ENCODE measurements at regions not wholly inside any gene's neighbourhood (a gene's known extent, or its start where the extent isn't known, plus 50 kb on each side); places are given as distances from the start of the nearest gene placed in this dataset.

DNA sequence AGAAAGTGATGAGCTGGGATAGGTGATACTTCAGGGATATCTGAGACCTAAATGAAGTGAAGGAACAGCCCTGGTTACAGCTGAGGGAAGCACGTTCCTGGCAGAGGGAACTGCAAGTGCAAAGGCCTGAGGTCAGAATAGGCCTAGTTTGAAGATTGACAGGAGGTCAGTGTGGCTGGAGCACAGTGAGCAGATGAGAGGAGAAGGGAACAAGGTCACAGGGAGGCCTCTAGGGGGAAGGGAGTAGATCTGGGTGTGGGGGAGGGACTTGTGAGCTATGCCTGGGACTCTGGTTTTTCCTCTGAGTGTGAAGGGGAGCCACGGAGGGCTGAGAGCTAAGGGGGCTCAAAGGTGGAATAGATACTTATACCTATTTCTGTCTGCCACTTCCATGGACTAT is 736.4 kb downstream of the MATN1 start:
- H3K27ac Mint-ChIP-seq (ENCODE audit: unreplicated experiment), result no peak overlapping the region
- H3K27me3 Mint-ChIP-seq (ENCODE audit: unreplicated experiment), result peaks cover 1% of the 10 kb centered on the region
- no peak for DNase-seq (ENCODE audit: low spot score)
- no peaks in the 10 kb centered on the region for H3K9me3 Mint-ChIP-seq (ENCODE audit: unreplicated experiment)
- no peak overlapping the region for H3K4me3 Mint-ChIP-seq (ENCODE audit: unreplicated experiment)
- H3K36me3 Mint-ChIP-seq (ENCODE audit: low read depth, unreplicated experiment), result no peaks in the 10 kb centered on the region
- TF ChIP-seq, protein P1, sequence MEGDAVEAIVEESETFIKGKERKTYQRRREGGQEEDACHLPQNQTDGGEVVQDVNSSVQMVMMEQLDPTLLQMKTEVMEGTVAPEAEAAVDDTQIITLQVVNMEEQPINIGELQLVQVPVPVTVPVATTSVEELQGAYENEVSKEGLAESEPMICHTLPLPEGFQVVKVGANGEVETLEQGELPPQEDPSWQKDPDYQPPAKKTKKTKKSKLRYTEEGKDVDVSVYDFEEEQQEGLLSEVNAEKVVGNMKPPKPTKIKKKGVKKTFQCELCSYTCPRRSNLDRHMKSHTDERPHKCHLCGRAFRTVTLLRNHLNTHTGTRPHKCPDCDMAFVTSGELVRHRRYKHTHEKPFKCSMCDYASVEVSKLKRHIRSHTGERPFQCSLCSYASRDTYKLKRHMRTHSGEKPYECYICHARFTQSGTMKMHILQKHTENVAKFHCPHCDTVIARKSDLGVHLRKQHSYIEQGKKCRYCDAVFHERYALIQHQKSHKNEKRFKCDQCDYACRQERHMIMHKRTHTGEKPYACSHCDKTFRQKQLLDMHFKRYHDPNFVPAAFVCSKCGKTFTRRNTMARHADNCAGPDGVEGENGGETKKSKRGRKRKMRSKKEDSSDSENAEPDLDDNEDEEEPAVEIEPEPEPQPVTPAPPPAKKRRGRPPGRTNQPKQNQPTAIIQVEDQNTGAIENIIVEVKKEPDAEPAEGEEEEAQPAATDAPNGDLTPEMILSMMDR (IDR thresholded peaks at IDR 0.05; ENCODE audit: unreplicated experiment), result no peak
- H3K4me1 Mint-ChIP-seq (ENCODE audit: unreplicated experiment), result peaks cover 15% of the 10 kb centered on the region

- H3K4me1 Mint-ChIP-seq (ENCODE audit: unreplicated experiment), result peaks cover 15% of the 10 kb centered on the region
- H3K27me3 Mint-ChIP-seq (ENCODE audit: unreplicated experiment), result peaks cover 1% of the 10 kb centered on the region
- H3K4me3 Mint-ChIP-seq (ENCODE audit: unreplicated experiment), result no peak overlapping the region
- TF ChIP-seq, protein P1 (IDR thresholded peaks at IDR 0.05; ENCODE audit: unreplicated experiment), result no peak
- H3K36me3 Mint-ChIP-seq (ENCODE audit: low read depth, unreplicated experiment), result no peaks in the 10 kb centered on the region
- H3K27ac Mint-ChIP-seq (ENCODE audit: unreplicated experiment), result no peak overlapping the region
- DNase-seq (ENCODE audit: low spot score), result no peak
- H3K9me3 Mint-ChIP-seq (ENCODE audit: unreplicated experiment), result no peaks in the 10 kb centered on the region
These were observed 737.8 kb downstream of the MATN1 start for GRCh38 chr1:29985606-29985945.

- Mint-ChIP-seq H3K27me3 (ENCODE audit: unreplicated experiment) (peaks cover 1% of the 10 kb centered on the region), H3K36me3 (ENCODE audit: low read depth, unreplicated experiment) (no peaks in the 10 kb centered on the region), H3K9me3 (ENCODE audit: unreplicated experiment) (no peaks in the 10 kb centered on the region), H3K27ac (ENCODE audit: unreplicated experiment) (peak overlapping the region; percentile 86), H3K4me1 (ENCODE audit: unreplicated experiment) (peaks cover 15% of the 10 kb centered on the region), H3K4me3 (ENCODE audit: unreplicated experiment) (no peak overlapping the region)
- TF ChIP-seq, protein P1 (IDR thresholded peaks at IDR 0.05; ENCODE audit: unreplicated experiment), result no peak
- DNase-seq (ENCODE audit: low spot score), result no peak
These were observed 738.4 kb downstream of the MATN1 start for GRCh38 chr1:29984862-29985605.

DNA sequence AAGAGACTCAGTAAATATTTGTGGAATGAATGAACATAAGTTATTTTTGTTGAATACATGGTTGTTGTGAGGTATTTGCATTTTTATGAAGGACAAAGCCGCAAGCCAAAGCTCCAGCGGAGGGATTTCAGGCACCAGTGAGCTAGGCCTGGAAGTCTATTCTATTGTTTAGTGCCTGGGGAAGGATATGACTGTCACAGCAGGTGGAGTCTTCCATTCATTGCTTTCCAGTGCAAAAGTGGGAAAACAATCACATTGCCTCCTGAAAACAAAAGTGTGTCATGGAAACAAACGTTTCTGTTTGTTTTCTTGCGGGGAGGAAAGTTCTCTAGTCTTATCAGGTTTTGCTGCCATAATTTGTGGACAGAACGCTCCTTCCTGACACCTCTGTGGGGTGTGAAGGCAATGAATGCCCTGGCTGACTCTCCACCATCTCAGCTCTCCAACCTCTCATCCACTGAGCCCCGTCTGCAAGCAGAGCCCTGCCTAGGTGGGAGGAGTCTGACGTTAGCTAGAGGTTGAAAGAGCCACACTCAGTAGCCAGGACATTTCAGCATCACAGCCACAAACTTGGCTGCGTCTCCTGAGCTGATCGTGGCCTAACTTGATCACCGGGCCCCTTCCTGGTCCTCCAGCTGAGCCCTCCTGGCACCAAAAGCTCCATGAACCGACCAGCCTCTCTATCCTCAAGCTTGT is 739.1 kb downstream of the MATN1 start:
- Mint-ChIP-seq H3K4me1 (ENCODE audit: unreplicated experiment) (peaks cover 15% of the 10 kb centered on the region), H3K27me3 (ENCODE audit: unreplicated experiment) (peaks cover 1% of the 10 kb centered on the region), H3K4me3 (ENCODE audit: unreplicated experiment) (no peak overlapping the region), H3K27ac (ENCODE audit: unreplicated experiment) (peak overlapping the region; percentile 86), H3K9me3 (ENCODE audit: unreplicated experiment) (no peaks in the 10 kb centered on the region), H3K36me3 (ENCODE audit: low read depth, unreplicated experiment) (no peaks in the 10 kb centered on the region)
- TF ChIP-seq, protein P1 (IDR thresholded peaks at IDR 0.05; ENCODE audit: unreplicated experiment), result no peak
- no peak for DNase-seq (ENCODE audit: low spot score)

GRCh38 chr1:29983321-29983720 is 740.1 kb downstream of the MATN1 start:
- Mint-ChIP-seq H3K27ac (ENCODE audit: unreplicated experiment) (peak overlapping the region; percentile 8), H3K4me1 (ENCODE audit: unreplicated experiment) (peaks cover 15% of the 10 kb centered on the region), H3K36me3 (ENCODE audit: low read depth, unreplicated experiment) (no peaks in the 10 kb centered on the region), H3K27me3 (ENCODE audit: unreplicated experiment) (peaks cover 1% of the 10 kb centered on the region), H3K4me3 (ENCODE audit: unreplicated experiment) (no peak overlapping the region), H3K9me3 (ENCODE audit: unreplicated experiment) (no peaks in the 10 kb centered on the region)
- TF ChIP-seq, protein P1 (IDR thresholded peaks at IDR 0.05; ENCODE audit: unreplicated experiment), result no peak
- DNase-seq (ENCODE audit: low spot score), result no peak

All from endothelial cell (in vitro differentiated cells).